ENCODE measurements at regions not wholly inside any gene's neighbourhood (a gene's known extent, or its start where the extent isn't known, plus 50 kb on each side); places are given as distances from the start of the nearest gene placed in this dataset.
A peak's percentile ranks its signal among the peaks of the same experiment; 100 is the strongest.

DNA sequence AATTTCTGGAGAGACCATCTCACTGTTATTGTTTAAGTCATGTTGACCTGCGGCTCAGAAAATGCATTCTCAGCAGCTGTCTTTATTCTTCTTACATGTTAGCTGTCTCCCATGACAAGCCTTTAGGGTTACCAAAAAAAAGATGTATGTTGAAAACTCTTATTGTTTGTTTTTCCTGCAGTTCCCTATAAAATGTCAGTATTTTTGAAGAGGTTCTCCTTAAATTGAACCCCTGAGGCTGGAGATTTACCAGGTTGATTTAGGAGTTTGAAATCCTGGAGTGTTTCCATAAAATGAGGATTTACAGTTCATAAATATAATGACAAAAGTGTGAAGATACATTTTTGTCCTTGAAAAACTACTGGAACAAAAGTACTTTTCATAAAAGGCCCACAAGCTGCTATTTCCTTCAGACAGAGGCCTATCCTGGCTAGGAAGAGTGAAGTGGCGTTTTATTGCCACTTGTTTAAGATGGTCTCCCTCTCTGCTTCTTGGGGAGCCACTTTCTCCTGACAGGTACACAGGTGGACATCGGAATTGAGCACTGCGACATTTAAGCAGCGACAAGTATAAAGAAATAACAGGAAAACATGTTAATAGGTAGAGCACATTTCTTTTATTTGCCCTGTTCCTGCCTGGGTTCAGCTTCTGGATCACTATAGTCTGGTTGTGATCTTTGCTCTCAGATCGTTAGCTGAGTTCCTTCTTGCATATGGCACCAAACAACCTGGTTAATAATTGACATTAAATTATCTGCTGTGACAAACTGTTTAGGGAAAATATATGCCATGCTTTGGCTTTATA is 344.8 kb upstream of the RPS23 start:
- ChIA-PET POLR2A (no interaction called here), CTCF (no interaction called here)
- intact Hi-C loops (cut with micrococcal nuclease), result no loop called here
- DNase-seq (no peak), ATAC-seq (no peak)
- no peaks in the 10 kb centered on the region for H3K4me1 Mint-ChIP-seq (ENCODE audit: low read depth)
- no peak overlapping the region for H3K27ac Mint-ChIP-seq
- no peak overlapping the region for H3K4me3 Mint-ChIP-seq
- no peaks in the 10 kb centered on the region for H3K36me3 Mint-ChIP-seq (ENCODE audit: low read depth)
- TF ChIP-seq, protein P1, sequence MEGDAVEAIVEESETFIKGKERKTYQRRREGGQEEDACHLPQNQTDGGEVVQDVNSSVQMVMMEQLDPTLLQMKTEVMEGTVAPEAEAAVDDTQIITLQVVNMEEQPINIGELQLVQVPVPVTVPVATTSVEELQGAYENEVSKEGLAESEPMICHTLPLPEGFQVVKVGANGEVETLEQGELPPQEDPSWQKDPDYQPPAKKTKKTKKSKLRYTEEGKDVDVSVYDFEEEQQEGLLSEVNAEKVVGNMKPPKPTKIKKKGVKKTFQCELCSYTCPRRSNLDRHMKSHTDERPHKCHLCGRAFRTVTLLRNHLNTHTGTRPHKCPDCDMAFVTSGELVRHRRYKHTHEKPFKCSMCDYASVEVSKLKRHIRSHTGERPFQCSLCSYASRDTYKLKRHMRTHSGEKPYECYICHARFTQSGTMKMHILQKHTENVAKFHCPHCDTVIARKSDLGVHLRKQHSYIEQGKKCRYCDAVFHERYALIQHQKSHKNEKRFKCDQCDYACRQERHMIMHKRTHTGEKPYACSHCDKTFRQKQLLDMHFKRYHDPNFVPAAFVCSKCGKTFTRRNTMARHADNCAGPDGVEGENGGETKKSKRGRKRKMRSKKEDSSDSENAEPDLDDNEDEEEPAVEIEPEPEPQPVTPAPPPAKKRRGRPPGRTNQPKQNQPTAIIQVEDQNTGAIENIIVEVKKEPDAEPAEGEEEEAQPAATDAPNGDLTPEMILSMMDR (IDR thresholded peaks at IDR 0.05), result no peak
- H3K9me3 Mint-ChIP-seq, result no peaks in the 10 kb centered on the region
- no peaks in the 10 kb centered on the region for H3K27me3 Mint-ChIP-seq

DNA sequence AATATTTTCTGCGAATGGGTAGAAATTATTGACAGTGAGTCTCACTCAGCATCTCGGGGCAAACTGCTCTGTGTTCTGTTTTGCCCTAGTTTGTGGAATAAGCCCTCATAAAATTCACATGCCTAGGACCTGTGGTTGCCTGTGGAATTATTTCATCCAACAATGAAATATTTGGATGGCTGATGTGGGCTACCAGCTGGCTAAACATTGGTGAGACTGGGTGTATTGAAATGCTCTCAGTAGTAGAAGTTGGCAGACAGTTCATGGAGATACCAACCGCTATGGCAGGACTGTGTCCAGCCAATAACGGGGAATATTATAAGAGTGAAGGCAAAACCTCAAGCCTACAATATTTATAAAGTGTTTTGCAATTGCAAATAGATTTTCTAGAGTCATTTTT is 344.1 kb upstream of the RPS23 start:
- H3K36me3 Mint-ChIP-seq (ENCODE audit: low read depth), result no peaks in the 10 kb centered on the region
- no peaks in the 10 kb centered on the region for H3K27me3 Mint-ChIP-seq
- H3K4me3 Mint-ChIP-seq, result no peak overlapping the region
- H3K4me1 Mint-ChIP-seq (ENCODE audit: low read depth), result no peaks in the 10 kb centered on the region
- ChIA-PET CTCF (no interaction called here), POLR2A (no interaction called here)
- intact Hi-C loops (cut with micrococcal nuclease), result no loop called here
- TF ChIP-seq, protein P1 (IDR thresholded peaks at IDR 0.05), result no peak
- H3K9me3 Mint-ChIP-seq, result peaks cover 1% of the 10 kb centered on the region
- ATAC-seq, result no peak
- no peak overlapping the region for H3K27ac Mint-ChIP-seq
- DNase-seq, result no peak

DNA sequence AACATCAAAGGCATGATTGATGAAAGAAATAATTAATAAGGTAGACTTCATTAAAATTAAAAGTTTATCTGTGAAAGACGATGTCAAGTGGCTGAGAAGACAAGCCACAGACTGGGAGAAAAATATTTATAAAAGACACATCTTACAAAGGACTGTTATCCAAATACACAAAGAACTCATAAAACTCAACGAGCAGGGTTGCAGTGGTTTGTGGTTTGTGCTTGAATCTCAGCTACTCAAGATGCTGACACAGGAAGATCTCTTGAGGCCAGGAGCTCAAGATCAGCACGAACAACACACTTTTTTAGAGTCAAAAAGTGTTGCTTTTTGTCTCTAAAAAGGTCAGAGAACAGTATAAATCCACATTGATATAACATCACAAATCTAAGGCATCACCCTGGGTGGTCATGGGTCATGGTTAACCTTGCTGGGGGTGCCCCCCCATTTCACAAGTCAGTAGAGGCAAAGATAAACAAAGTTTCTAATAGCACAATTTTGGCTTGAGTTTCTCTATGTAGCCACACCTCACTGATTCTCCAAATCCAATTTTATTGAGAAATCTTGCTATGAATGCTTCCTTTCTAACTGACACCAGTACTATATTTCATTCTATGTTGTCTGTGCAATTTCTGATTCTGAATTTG is 342.9 kb upstream of the RPS23 start:
- intact Hi-C loops (cut with micrococcal nuclease), result no loop called here
- H3K4me1 Mint-ChIP-seq (ENCODE audit: low read depth), result no peaks in the 10 kb centered on the region
- ChIA-PET POLR2A (no interaction called here), CTCF (no interaction called here)
- no peak overlapping the region for H3K4me3 Mint-ChIP-seq
- H3K27ac Mint-ChIP-seq, result no peak overlapping the region
- DNase-seq, result peak; percentile 11
- H3K36me3 Mint-ChIP-seq (ENCODE audit: low read depth), result no peaks in the 10 kb centered on the region
- no peak for ATAC-seq
- H3K9me3 Mint-ChIP-seq, result peaks cover 1% of the 10 kb centered on the region
- no peaks in the 10 kb centered on the region for H3K27me3 Mint-ChIP-seq
- TF ChIP-seq, protein P1 (IDR thresholded peaks at IDR 0.05), result no peak

DNA sequence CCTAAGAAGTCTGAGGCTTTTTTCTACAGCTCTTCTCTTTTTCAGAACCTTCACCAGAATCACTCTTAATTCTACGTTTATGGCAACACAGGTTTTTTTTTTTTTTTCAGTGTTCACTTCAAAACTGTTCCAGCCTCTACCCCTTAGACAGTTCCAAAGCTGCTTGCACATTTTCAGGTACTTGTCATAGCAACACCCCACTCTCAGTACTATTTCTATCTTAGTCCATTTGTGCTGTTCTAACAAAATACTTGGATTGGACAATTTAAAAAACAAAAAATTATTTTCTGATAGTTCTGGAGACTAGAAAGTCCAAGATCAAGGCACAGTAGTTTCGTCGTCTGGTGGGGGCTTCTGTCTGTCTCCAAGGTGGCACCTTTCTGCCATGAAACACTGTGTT is 340.9 kb upstream of the RPS23 start:
- ChIA-PET CTCF (no interaction called here), POLR2A (no interaction called here)
- H3K27ac Mint-ChIP-seq, result no peak overlapping the region
- no peaks in the 10 kb centered on the region for H3K27me3 Mint-ChIP-seq
- H3K4me1 Mint-ChIP-seq (ENCODE audit: low read depth), result no peaks in the 10 kb centered on the region
- ATAC-seq (no peak), DNase-seq (no peak)
- TF ChIP-seq, protein P1 (IDR thresholded peaks at IDR 0.05), result no peak
- intact Hi-C loops (cut with micrococcal nuclease), result no loop called here
- H3K36me3 Mint-ChIP-seq (ENCODE audit: low read depth), result no peaks in the 10 kb centered on the region
- peaks cover 1% of the 10 kb centered on the region for H3K9me3 Mint-ChIP-seq
- H3K4me3 Mint-ChIP-seq, result no peak overlapping the region

DNA sequence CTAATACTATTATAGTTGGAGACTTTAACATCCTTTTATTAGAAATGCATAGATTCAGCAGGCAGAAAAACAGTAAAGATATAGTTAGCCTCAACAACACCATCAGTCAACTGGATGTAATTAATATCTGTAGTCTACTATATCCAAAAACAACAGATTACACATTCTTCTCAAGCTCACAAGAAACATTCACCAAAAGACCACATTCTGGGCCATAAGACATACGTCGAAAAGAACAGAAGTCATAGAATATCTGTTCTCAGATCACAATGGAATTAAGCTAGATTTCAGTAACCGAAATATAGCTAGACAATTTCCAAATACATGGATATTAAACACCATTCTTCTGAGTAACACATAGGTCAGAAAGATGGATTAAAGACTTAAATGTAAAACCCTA is 336.6 kb upstream of the RPS23 start:
- ChIA-PET CTCF (no interaction called here), POLR2A (no interaction called here)
- intact Hi-C loops (cut with micrococcal nuclease), result no loop called here
- no peak for ATAC-seq
- H3K36me3 Mint-ChIP-seq (ENCODE audit: low read depth), result no peaks in the 10 kb centered on the region
- H3K9me3 Mint-ChIP-seq, result peaks cover 1% of the 10 kb centered on the region
- no peak overlapping the region for H3K27ac Mint-ChIP-seq
- TF ChIP-seq, protein P1 (IDR thresholded peaks at IDR 0.05), result no peak
- no peak overlapping the region for H3K4me3 Mint-ChIP-seq
- DNase-seq, result no peak
- H3K27me3 Mint-ChIP-seq, result no peaks in the 10 kb centered on the region
- H3K4me1 Mint-ChIP-seq (ENCODE audit: low read depth), result no peaks in the 10 kb centered on the region
